Sigmoid colon (tissue), 6 donors: ENCODE measurements at regions not wholly inside any gene's neighbourhood (a gene's known extent, or its start where the extent isn't known, plus 50 kb on each side); places are given as distances from the start of the nearest gene placed in this dataset.

Experiments used
- DNase-seq: peaks from one replicate; pipeline ENCODE4 v3.0.0-alpha.2; 2019
- H3K27ac ChIP-seq, 4 donors: fragments of 200-600 bp; sonication (generic); one replicate each; pipeline ENCODE4 v1.5.1; 2016 to 2019; ENCODE audit warnings: mild to moderate bottlenecking in 1 of 4
- H3K27me3 ChIP-seq, 3 donors: fragments of 200-600 bp; sonication (generic); one replicate each; pipeline ENCODE4 v1.5.1; 2019; ENCODE audit warnings: mild to moderate bottlenecking in 1 of 3
- H3K36me3 ChIP-seq, 4 donors: fragments of 200-600 bp; sonication (generic); one replicate each; pipeline ENCODE4 v1.5.1; 2016 to 2019
- H3K4me1 ChIP-seq, 4 donors: fragments of 200-600 bp; sonication (generic); one replicate each; pipeline ENCODE4 v1.5.1; 2017 to 2019
- H3K4me3 ChIP-seq, 4 donors: fragments of 200-600 bp; sonication (generic); one replicate each; pipeline ENCODE4 v1.5.1; 2017 to 2019; ENCODE audit warnings: mild to moderate bottlenecking in 2 of 4, moderate library complexity in 1 of 4
- H3K9me3 ChIP-seq, 4 donors: fragments of 200-600 bp in 3 of 4; sonication (generic) in 3 of 4; one replicate each; pipeline versions ENCODE4 v1.5.1 to v1.6.1; 2013 to 2019
- CTCF ChIP-seq, 4 experiments: fragments of 450-650 bp in 3 of 4; fragments of 200-600 bp in 1 of 4; IDR thresholded peaks; one replicate each; pipeline ENCODE4 v1.5.1; 2016 to 2019; ENCODE audit warnings: antibody characterized with exemption in 4 of 4, mild to moderate bottlenecking in 3 of 4, moderate library complexity in 2 of 4
- EP300 ChIP-seq, 4 donors: sonication (generic); formaldehyde crosslinking; IDR thresholded peaks; one replicate each; pipeline ENCODE4 v1.6.1; 2017; ENCODE audit warnings: antibody characterized with exemption in 4 of 4
- POLR2A ChIP-seq, 2 donors: fragments of 450-650 bp; IDR thresholded peaks; one replicate each; pipeline ENCODE4 v1.6.1; 2016; ENCODE audit warnings: antibody characterized with exemption in 2 of 2, mild to moderate bottlenecking in 2 of 2, moderate library complexity in 2 of 2
- POLR2AphosphoS5 ChIP-seq, 4 donors: sonication (generic); formaldehyde crosslinking; IDR thresholded peaks; one replicate each; pipeline ENCODE4 v1.6.1; 2017; ENCODE audit warnings: antibody characterized with exemption in 4 of 4
- WGBS, 2 donors: extraction: QIAGEN DNeasy Blood & Tissue Kit; methylation state at CpG; one replicate each; pipeline ENCODE4 v1.1.7; 2013; 5-methylcytosine and 5-hydroxymethylcytosine counted together
- intact Hi-C: fragments of 100-400 bp; cut with DNase I; formaldehyde crosslinking; loops from one replicate; pipeline ENCODE4 v1.15.1; 2023
- donor health status: healthy with polysubstance abuse.
- donor health status: healthy.

GRCh38 chr4:179195887-179196286 is 1753.7 kb upstream of the AGA start:
- H3K27me3 ChIP-seq: no peaks in the 10 kb centered on the region
- H3K36me3 ChIP-seq: no peaks in the 10 kb centered on the region
- H3K9me3 ChIP-seq: no peaks in the 10 kb centered on the region
- intact Hi-C loops: no loop called here
- no peak for DNase-seq
- H3K27ac ChIP-seq: no peak overlapping the region
- TF ChIP-seq POLR2AphosphoS5 (IDR thresholded peaks at IDR 0.05): no peak
- TF ChIP-seq CTCF (IDR thresholded peaks at IDR 0.05): no peak
- no peak for TF ChIP-seq POLR2A (IDR thresholded peaks at IDR 0.05)
- TF ChIP-seq EP300 (IDR thresholded peaks at IDR 0.05): no peak
- H3K4me3 ChIP-seq: no peak overlapping the region
- H3K4me1 ChIP-seq: no peaks in the 10 kb centered on the region
- WGBS, 2 donors: 80 to 91% methylated on average over 2 of the region's 2 CpGs

GRCh38 chr4:179196511-179196910 is 1754.3 kb upstream of the AGA start:
- no peaks in the 10 kb centered on the region for H3K27me3 ChIP-seq
- no peak overlapping the region for H3K4me3 ChIP-seq
- no peaks in the 10 kb centered on the region for H3K9me3 ChIP-seq
- no peaks in the 10 kb centered on the region for H3K36me3 ChIP-seq
- H3K27ac ChIP-seq: no peak overlapping the region
- intact Hi-C loops: no loop called here
- DNase-seq: no peak
- H3K4me1 ChIP-seq: no peaks in the 10 kb centered on the region
- TF ChIP-seq POLR2A (IDR thresholded peaks at IDR 0.05) (no peak), POLR2AphosphoS5 (IDR thresholded peaks at IDR 0.05) (no peak), CTCF (IDR thresholded peaks at IDR 0.05) (no peak), EP300 (IDR thresholded peaks at IDR 0.05) (no peak)
- WGBS, 2 donors: 80 to 82% methylated on average over 4 of the region's 4 CpGs

GRCh38 chr4:179200681-179201080 is 1758.4 kb upstream of the AGA start:
- TF ChIP-seq EP300 (IDR thresholded peaks at IDR 0.05) (no peak), CTCF (IDR thresholded peaks at IDR 0.05) (no peak), POLR2A (IDR thresholded peaks at IDR 0.05) (no peak), POLR2AphosphoS5 (IDR thresholded peaks at IDR 0.05) (no peak)
- no peaks in the 10 kb centered on the region for H3K4me1 ChIP-seq
- no peak overlapping the region for H3K4me3 ChIP-seq
- intact Hi-C loops: no loop called here
- no peaks in the 10 kb centered on the region for H3K9me3 ChIP-seq
- WGBS, 2 donors: 75 to 87% methylated on average over 7 of the region's 7 CpGs
- H3K27me3 ChIP-seq: no peaks in the 10 kb centered on the region
- DNase-seq: no peak
- H3K36me3 ChIP-seq: no peaks in the 10 kb centered on the region
- H3K27ac ChIP-seq: no peak overlapping the region

- no peak for TF ChIP-seq POLR2AphosphoS5 (IDR thresholded peaks at IDR 0.05)
- TF ChIP-seq POLR2A (IDR thresholded peaks at IDR 0.05): no peak
- TF ChIP-seq CTCF (IDR thresholded peaks at IDR 0.05): no peak
- TF ChIP-seq EP300 (IDR thresholded peaks at IDR 0.05): no peak
- Histone ChIP-seq H3K36me3 (no peaks in the 10 kb centered on the region), H3K27ac (no peak overlapping the region), H3K9me3 (peaks cover 0 to 4% (median 0%) of the 10 kb centered on the region in 4 donors), H3K27me3 (no peaks in the 10 kb centered on the region), H3K4me1 (no peaks in the 10 kb centered on the region), H3K4me3 (no peak overlapping the region)
- no peak for DNase-seq
- WGBS, 2 donors: 57 to 76% methylated on average over 5 of the region's 5 CpGs
- intact Hi-C loops: no loop called here
These were observed 1783.4 kb upstream of the AGA start for GRCh38 chr4:179225594-179225993.

GRCh38 chr4:179248821-179249220 is 1806.6 kb upstream of the AGA start:
- Histone ChIP-seq H3K4me3 (no peak overlapping the region), H3K27me3 (no peaks in the 10 kb centered on the region), H3K4me1 (no peaks in the 10 kb centered on the region), H3K27ac (no peak overlapping the region), H3K9me3 (no peaks in the 10 kb centered on the region), H3K36me3 (no peaks in the 10 kb centered on the region)
- no peak for TF ChIP-seq POLR2A (IDR thresholded peaks at IDR 0.05)
- TF ChIP-seq EP300 (IDR thresholded peaks at IDR 0.05): no peak
- no peak for TF ChIP-seq POLR2AphosphoS5 (IDR thresholded peaks at IDR 0.05)
- no peak for TF ChIP-seq CTCF (IDR thresholded peaks at IDR 0.05)
- intact Hi-C loops: no loop called here
- WGBS, 2 donors: 53 to 60% methylated on average over 1 of the region's 1 CpG
- DNase-seq: no peak
